ENCODE measurements at regions not wholly inside any gene's neighbourhood (a gene's known extent, or its start where the extent isn't known, plus 50 kb on each side); places are given as distances from the start of the nearest gene placed in this dataset.

- DNase-seq (ENCODE audit: low read depth, low spot score): no peak
- Histone ChIP-seq H3K4me3 (ENCODE audit: control insufficient read depth in 2 of 3, extremely low read depth in 1 of 3, insufficient read depth in 2 of 3, low read depth in 1 of 3, low read length in 3 of 3) (no peak overlapping the region), H3K4me2 (ENCODE audit: control insufficient read depth, extremely low read depth, insufficient read depth, low read depth, low read length) (no peak overlapping the region), H3K9ac (ENCODE audit: control insufficient read depth, extremely low read depth, insufficient read depth, low read length) (no peak overlapping the region), H3K79me2 (ENCODE audit: control insufficient read depth, insufficient read depth, low read length) (no peaks in the 10 kb centered on the region), H3K27me3 (ENCODE audit: control insufficient read depth, extremely low read depth, insufficient read depth, low read length) (no peaks in the 10 kb centered on the region), H3K27ac (ENCODE audit: control insufficient read depth, insufficient read depth, low read length) (no peak overlapping the region), H3K9me3 (ENCODE audit: control insufficient read depth, low read depth, low read length) (no peaks in the 10 kb centered on the region), H2AFZ (ENCODE audit: control insufficient read depth, low read length) (no peak overlapping the region), H3K9me1 (ENCODE audit: control insufficient read depth, extremely low read depth, insufficient read depth, low read length) (no peaks in the 10 kb centered on the region), H4K20me1 (ENCODE audit: control insufficient read depth, extremely low read depth, insufficient read depth, low read length) (no peaks in the 10 kb centered on the region), H3K4me1 (ENCODE audit: control insufficient read depth, extremely low read depth, insufficient read depth, low read length) (no peaks in the 10 kb centered on the region), H3K36me3 (ENCODE audit: control insufficient read depth in 2 of 2, extremely low read depth in 1 of 2, insufficient read depth in 2 of 2, low read length in 2 of 2) (no peaks in the 10 kb centered on the region)
- TF ChIP-seq CTCF (optimal IDR thresholded peaks at IDR 0.05 in 1 of 3, IDR thresholded peaks at IDR 0.05 in 1 of 3, conservative IDR thresholded peaks at IDR 0.05 in 1 of 3; ENCODE audit: extremely low read depth in 1 of 3, insufficient read depth in 2 of 3, low read length in 3 of 3) (no peak), EZH2 (IDR thresholded peaks at IDR 0.05; ENCODE audit: low read length) (no peak)
- FAIRE-seq: no peak
- dilution Hi-C loops (cut with MboI; ENCODE audit: extremely low pct_ligation_motif_present, low sequenced_read_pairs): no loop called here
These were observed 675.1 kb downstream of the HTR1B start for GRCh38 chr6:76788155-76788554.

DNA sequence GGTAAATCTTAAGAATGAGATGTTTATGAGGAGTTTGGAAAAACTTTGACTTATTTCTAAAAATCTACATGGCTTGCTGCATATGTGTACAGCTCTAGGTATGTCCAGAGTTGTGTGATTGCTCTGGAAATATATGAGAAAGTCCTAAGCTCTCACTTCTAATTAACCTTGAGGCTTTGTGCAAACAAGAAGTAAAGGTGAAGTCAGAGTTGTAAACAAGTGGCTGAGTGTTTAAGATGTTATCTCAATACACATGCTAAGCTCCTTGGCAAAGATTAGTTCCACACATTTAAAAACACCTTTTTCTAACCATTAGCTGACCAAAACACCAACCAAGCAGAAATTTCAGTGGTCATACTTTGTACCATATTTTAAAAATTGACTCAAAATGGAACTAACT lies 684.2 kb downstream of the HTR1B start:
- H3K27ac ChIP-seq (ENCODE audit: control insufficient read depth, insufficient read depth, low read length): no peak overlapping the region
- H2AFZ ChIP-seq (ENCODE audit: control insufficient read depth, low read length): no peak overlapping the region
- no peaks in the 10 kb centered on the region for H3K9me1 ChIP-seq (ENCODE audit: control insufficient read depth, extremely low read depth, insufficient read depth, low read length)
- dilution Hi-C loops (cut with MboI; ENCODE audit: extremely low pct_ligation_motif_present, low sequenced_read_pairs): no loop called here
- no peaks in the 10 kb centered on the region for H3K79me2 ChIP-seq (ENCODE audit: control insufficient read depth, insufficient read depth, low read length)
- no peaks in the 10 kb centered on the region for H3K9me3 ChIP-seq (ENCODE audit: control insufficient read depth, low read depth, low read length)
- TF ChIP-seq EZH2 (IDR thresholded peaks at IDR 0.05; ENCODE audit: low read length) (no peak), CTCF (optimal IDR thresholded peaks at IDR 0.05 in 1 of 3, IDR thresholded peaks at IDR 0.05 in 1 of 3, conservative IDR thresholded peaks at IDR 0.05 in 1 of 3; ENCODE audit: extremely low read depth in 1 of 3, insufficient read depth in 2 of 3, low read length in 3 of 3) (no peak)
- no peak overlapping the region for H3K4me2 ChIP-seq (ENCODE audit: control insufficient read depth, extremely low read depth, insufficient read depth, low read depth, low read length)
- H3K4me1 ChIP-seq (ENCODE audit: control insufficient read depth, extremely low read depth, insufficient read depth, low read length): no peaks in the 10 kb centered on the region
- no peak for DNase-seq (ENCODE audit: low read depth, low spot score)
- H3K36me3 ChIP-seq (ENCODE audit: control insufficient read depth in 2 of 2, extremely low read depth in 1 of 2, insufficient read depth in 2 of 2, low read length in 2 of 2): no peaks in the 10 kb centered on the region
- FAIRE-seq: no peak
- no peak overlapping the region for H3K9ac ChIP-seq (ENCODE audit: control insufficient read depth, extremely low read depth, insufficient read depth, low read length)
- H3K27me3 ChIP-seq (ENCODE audit: control insufficient read depth, extremely low read depth, insufficient read depth, low read length): no peaks in the 10 kb centered on the region
- no peaks in the 10 kb centered on the region for H4K20me1 ChIP-seq (ENCODE audit: control insufficient read depth, extremely low read depth, insufficient read depth, low read length)
- no peak overlapping the region for H3K4me3 ChIP-seq (ENCODE audit: control insufficient read depth in 2 of 3, extremely low read depth in 1 of 3, insufficient read depth in 2 of 3, low read depth in 1 of 3, low read length in 3 of 3)

Data from keratinocyte (primary cell).